Esophagus muscularis mucosa (tissue), 4 donors: ENCODE measurements at regions not wholly inside any gene's neighbourhood (a gene's known extent, or its start where the extent isn't known, plus 50 kb on each side); places are given as distances from the start of the nearest gene placed in this dataset.

Experiments
- DNase-seq: peaks from one replicate; pipeline ENCODE4 v3.0.0-alpha.2; 2017; ENCODE audit errors: extremely low spot score
- H3K27ac ChIP-seq, 4 donors: fragments of 200-600 bp; sonication (generic); replicated peaks in 1 of 4; 1 replicate in 3 of 4; 2 replicates in 1 of 4; pipeline ENCODE4 v1.5.1; 2016 to 2019; ENCODE audit warnings: mild to moderate bottlenecking in 1 of 4
- H3K27me3 ChIP-seq, 4 donors: fragments of 200-600 bp; sonication (generic); one replicate each; pipeline versions ENCODE4 v1.5.1 to v1.6.0; 2016 to 2019
- H3K36me3 ChIP-seq, 4 donors: fragments of 200-600 bp; sonication (generic); one replicate each; pipeline ENCODE4 v1.5.1; 2016 to 2019
- H3K4me1 ChIP-seq, 4 donors: fragments of 200-600 bp; sonication (generic); one replicate each; pipeline ENCODE4 v1.5.1; 2016 to 2019
- H3K4me3 ChIP-seq, 4 donors: fragments of 200-600 bp; sonication (generic); 1 replicate in 2 of 4; 2 replicates in 2 of 4; pipeline ENCODE4 v1.5.1; 2016 to 2019; ENCODE audit warnings: mild to moderate bottlenecking in 4 of 4, moderate library complexity in 1 of 4
- H3K9me3 ChIP-seq, 4 donors: fragments of 200-600 bp; sonication (generic); 1 replicate in 3 of 4; 2 replicates in 1 of 4; pipeline ENCODE4 v1.5.1; 2016 to 2019
- CTCF ChIP-seq, 3 experiments: fragments of 200-600 bp in 2 of 3; fragments of 450-650 bp in 1 of 3; sonication (generic) in 2 of 3; IDR thresholded peaks; one replicate each; pipeline ENCODE4 v1.5.1; 2017 to 2019; ENCODE audit warnings: antibody characterized with exemption in 3 of 3, mild to moderate bottlenecking in 2 of 3, moderate library complexity in 1 of 3
- EP300 ChIP-seq: sonication (generic); formaldehyde crosslinking; IDR thresholded peaks from one replicate; pipeline ENCODE4 v1.6.1; 2017; ENCODE audit warnings: antibody characterized with exemption
- POLR2A ChIP-seq: fragments of 450-650 bp; IDR thresholded peaks from one replicate; pipeline ENCODE4 v1.6.1; 2017; ENCODE audit warnings: antibody characterized with exemption, moderate library complexity, mild to moderate bottlenecking, low read depth
- POLR2AphosphoS5 ChIP-seq, 2 donors: sonication (generic); formaldehyde crosslinking; IDR thresholded peaks; one replicate each; pipeline ENCODE4 v1.6.1; 2017; ENCODE audit warnings: antibody characterized with exemption in 2 of 2
- WGBS: methylation state at CpG from one replicate; pipeline ENCODE4 v1.1.5; 2018; 5-methylcytosine and 5-hydroxymethylcytosine counted together
- intact Hi-C: fragments of 100-400 bp; cut with DNase I; formaldehyde crosslinking; loops from one replicate; pipeline ENCODE4 v1.15.1; 2023

GRCh38 chr15:93382200-93382820, 293.3 kb upstream of the RGMA start:
- no peak overlapping the region for H3K27ac ChIP-seq
- no peaks in the 10 kb centered on the region for H3K36me3 ChIP-seq
- WGBS: 64% methylated on average over 9 of the region's 9 CpGs
- intact Hi-C loops: no loop called here
- H3K27me3 ChIP-seq: no peaks in the 10 kb centered on the region
- H3K9me3 ChIP-seq: no peaks in the 10 kb centered on the region
- peaks cover 0 to 11% (median 4%) of the 10 kb centered on the region in 4 donors for H3K4me1 ChIP-seq
- H3K4me3 ChIP-seq: no peak overlapping the region
- DNase-seq: peak; percentile 68
- TF ChIP-seq EP300: no peak
- TF ChIP-seq POLR2AphosphoS5 (IDR thresholded peaks at IDR 0.05): no peak
- no peak for TF ChIP-seq POLR2A
- TF ChIP-seq CTCF (IDR thresholded peaks at IDR 0.05): no peak

DNA sequence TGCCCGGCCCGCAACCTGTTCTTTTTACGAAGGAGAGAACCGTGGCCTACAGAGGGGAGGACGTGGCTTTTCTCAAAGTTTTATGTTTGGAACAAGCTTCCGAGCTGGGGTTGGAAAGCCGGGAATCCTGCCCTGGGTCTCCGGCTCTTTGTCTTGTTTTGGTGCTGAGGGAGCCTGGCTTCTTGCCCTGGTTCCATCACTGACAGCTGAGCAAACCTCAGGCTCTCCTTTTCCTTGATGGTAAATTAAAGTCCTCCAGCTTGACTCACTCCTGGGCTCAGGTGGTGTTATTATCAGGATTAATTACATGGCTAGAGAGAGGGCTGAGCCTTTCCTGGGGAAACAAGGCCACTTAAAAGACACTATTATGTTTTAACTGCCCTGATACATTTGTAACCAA, 289.5 kb upstream of the RGMA start:
- Histone ChIP-seq H3K4me3 (no peak overlapping the region), H3K27me3 (no peaks in the 10 kb centered on the region), H3K9me3 (no peaks in the 10 kb centered on the region), H3K4me1 (peaks cover 0 to 11% (median 4%) of the 10 kb centered on the region in 4 donors), H3K27ac (no peak overlapping the region), H3K36me3 (no peaks in the 10 kb centered on the region)
- DNase-seq: peak; percentile 90
- no peak for TF ChIP-seq POLR2AphosphoS5 (IDR thresholded peaks at IDR 0.05)
- no peak for TF ChIP-seq CTCF (IDR thresholded peaks at IDR 0.05)
- no peak for TF ChIP-seq POLR2A
- no peak for TF ChIP-seq EP300
- intact Hi-C loops: no loop called here
- 27% methylated on average over 8 of the region's 8 CpGs for WGBS

GRCh38 chr15:93372865-93373223, 283.8 kb upstream of the RGMA start:
- intact Hi-C loops: no loop called here

DNA sequence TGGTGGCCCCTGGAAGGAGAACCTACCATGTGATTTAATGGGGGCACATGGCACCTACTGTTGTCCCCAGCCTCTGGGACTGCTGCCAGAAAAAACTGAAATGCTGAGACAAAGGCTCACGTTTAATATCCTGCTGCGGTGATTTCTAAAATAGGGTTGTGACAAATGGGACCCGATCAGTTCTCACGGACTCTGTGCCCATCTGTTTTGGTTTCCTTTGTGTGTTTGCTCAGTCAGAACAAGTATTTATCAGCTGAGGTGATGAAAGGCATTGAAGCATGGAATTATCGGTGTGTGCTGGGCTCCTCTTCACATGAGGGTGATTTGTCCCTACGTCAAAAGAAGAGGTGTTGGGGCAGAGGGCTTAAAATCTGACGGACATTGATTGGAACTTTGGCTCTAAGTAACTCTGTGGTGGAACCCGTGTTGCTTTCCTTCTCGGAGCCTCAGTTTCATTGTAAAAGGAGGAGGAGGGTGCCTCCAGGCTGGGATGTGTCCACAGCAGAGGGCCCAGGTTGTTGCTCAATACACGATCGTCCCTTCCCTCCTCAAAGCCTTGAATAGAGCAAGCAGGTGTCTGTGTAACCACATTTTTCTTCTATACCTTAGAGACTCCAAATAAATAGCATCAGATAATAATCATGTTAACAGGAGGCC, 283.3 kb upstream of the RGMA start:
- Histone ChIP-seq H3K27me3 (no peaks in the 10 kb centered on the region), H3K9me3 (no peaks in the 10 kb centered on the region), H3K27ac (no peak overlapping the region), H3K4me3 (no peak overlapping the region), H3K36me3 (no peaks in the 10 kb centered on the region), H3K4me1 (no peaks in the 10 kb centered on the region)
- no peak for TF ChIP-seq CTCF (IDR thresholded peaks at IDR 0.05)
- TF ChIP-seq POLR2AphosphoS5 (IDR thresholded peaks at IDR 0.05): no peak
- TF ChIP-seq POLR2A: no peak
- TF ChIP-seq EP300: no peak
- WGBS: 71% methylated on average over 11 of the region's 11 CpGs
- no peak for DNase-seq
- intact Hi-C loops: no loop called here

More at GRCh38 chr15:93372865-93373223, 283.8 kb upstream of the RGMA start:
- TF ChIP-seq EP300 (no peak), POLR2AphosphoS5 (IDR thresholded peaks at IDR 0.05) (no peak), POLR2A (no peak), CTCF (IDR thresholded peaks at IDR 0.05) (no peak)
- H3K4me3 ChIP-seq: no peak overlapping the region
- no peaks in the 10 kb centered on the region for H3K9me3 ChIP-seq
- no peaks in the 10 kb centered on the region for H3K36me3 ChIP-seq
- H3K4me1 ChIP-seq: no peaks in the 10 kb centered on the region
- DNase-seq: no peak
- no peaks in the 10 kb centered on the region for H3K27me3 ChIP-seq
- 81% methylated on average over 9 of the region's 9 CpGs for WGBS
- no peak overlapping the region for H3K27ac ChIP-seq
